Thymus (tissue), 11 donors: ENCODE measurements at regions not wholly inside any gene's neighbourhood (a gene's known extent, or its start where the extent isn't known, plus 50 kb on each side); places are given as distances from the start of the nearest gene placed in this dataset.

Experiments used
- DNase-seq, 9 donors: peaks; one replicate each; pipeline ENCODE4 v3.0.0-alpha.2; 2013; ENCODE audit warnings: low spot score in 9 of 9, low read depth in 6 of 9, missing footprints in 1 of 9
- H3K27ac ChIP-seq, 2 donors: one replicate each; pipeline ENCODE4 v1.5.1; 2013; ENCODE audit warnings: control low read depth in 1 of 2, low read depth in 1 of 2, low read length in 1 of 2, mild to moderate bottlenecking in 1 of 2, moderate library complexity in 1 of 2
- H3K27me3 ChIP-seq, 2 donors: one replicate each; pipeline ENCODE4 v1.5.1; 2013; ENCODE audit warnings: low read length in 1 of 2; ENCODE audit not compliant: control insufficient read depth in 2 of 2, insufficient read depth in 1 of 2
- H3K36me3 ChIP-seq, 2 donors: one replicate each; pipeline ENCODE4 v1.5.1; 2013; ENCODE audit warnings: low read length in 1 of 2, mild to moderate bottlenecking in 1 of 2, moderate library complexity in 1 of 2; ENCODE audit not compliant: control insufficient read depth in 2 of 2, insufficient read depth in 2 of 2
- H3K4me1 ChIP-seq, 2 donors: one replicate each; pipeline ENCODE4 v1.5.1; 2013; ENCODE audit warnings: low read length in 2 of 2; ENCODE audit not compliant: control insufficient read depth in 2 of 2, insufficient read depth in 2 of 2
- H3K4me3 ChIP-seq, 2 donors: one replicate each; pipeline ENCODE4 v1.5.1; 2013; ENCODE audit warnings: low read length in 2 of 2, control low read depth in 1 of 2, mild to moderate bottlenecking in 1 of 2
- H3K9me3 ChIP-seq, 2 donors: one replicate each; pipeline ENCODE4 v1.5.1; 2013; ENCODE audit warnings: low read length in 1 of 2, mild to moderate bottlenecking in 1 of 2; ENCODE audit not compliant: control insufficient read depth in 2 of 2, insufficient read depth in 1 of 2
- WGBS: extraction: QIAGEN DNeasy Blood & Tissue Kit; methylation state at CpG from one replicate; pipeline ENCODE4 v1.1.7; 2013; 5-methylcytosine and 5-hydroxymethylcytosine counted together
- donor health status: healthy.

- Histone ChIP-seq H3K4me3 (no peak overlapping the region), H3K9me3 (peaks cover 0 to 3% of the 10 kb centered on the region in 2 donors), H3K36me3 (no peaks in the 10 kb centered on the region), H3K27me3 (no peaks in the 10 kb centered on the region), H3K27ac (no peak overlapping the region), H3K4me1 (no peaks in the 10 kb centered on the region)
- 98% methylated on average over 4 of the region's 4 CpGs for WGBS
- no peak for DNase-seq
Observed at GRCh38 chrX:6644411-6644810, 109.5 kb upstream of the VCX3A start.

DNA sequence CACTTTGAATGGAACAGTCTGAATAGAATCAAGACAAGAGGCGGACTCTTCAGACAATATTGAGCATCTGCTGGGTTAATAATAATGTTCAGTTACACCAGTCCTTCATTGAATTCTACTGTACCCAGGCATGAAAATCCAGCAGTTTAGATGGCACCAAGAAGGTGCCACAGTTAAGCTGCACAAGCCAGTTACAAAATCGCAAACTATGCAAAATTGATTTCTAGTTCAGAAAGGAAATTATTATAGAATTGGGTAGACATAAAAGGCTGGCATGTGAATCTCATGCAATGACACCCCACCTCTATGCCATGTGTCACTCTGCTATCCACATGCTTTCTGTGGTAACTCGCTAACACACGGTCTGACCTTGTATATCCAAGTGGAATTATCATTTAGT is 105.8 kb upstream of the VCX3A start:
- Histone ChIP-seq H3K27me3 (no peaks in the 10 kb centered on the region), H3K4me3 (no peak overlapping the region), H3K27ac (no peak overlapping the region), H3K36me3 (no peaks in the 10 kb centered on the region), H3K4me1 (no peaks in the 10 kb centered on the region), H3K9me3 (peaks cover 0 to 3% of the 10 kb centered on the region in 2 donors)
- no peak for DNase-seq
- WGBS, result 99% methylated on average over 4 of the region's 4 CpGs

DNA sequence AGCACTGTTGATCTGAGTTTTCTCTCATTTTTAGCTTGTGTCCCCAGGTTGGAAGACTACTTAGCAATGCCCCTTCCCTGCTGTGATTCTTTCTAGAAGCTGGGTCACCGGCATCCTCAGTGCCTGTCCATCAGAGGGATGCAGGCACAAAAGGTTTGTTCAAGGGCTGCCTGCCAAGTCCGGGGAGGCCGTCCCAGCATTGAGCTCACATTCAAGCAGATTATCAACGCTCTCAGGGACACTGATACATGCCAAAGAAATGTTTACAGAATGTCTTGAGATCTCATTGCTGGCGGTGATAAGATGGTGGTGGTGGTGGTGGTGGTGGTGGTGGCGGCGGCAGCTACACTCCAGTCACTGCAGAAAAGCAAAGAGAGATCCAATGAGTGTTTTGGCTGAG is 79.6 kb upstream of the VCX3A start:
- no peaks in the 10 kb centered on the region for H3K36me3 ChIP-seq
- H3K27me3 ChIP-seq, result no peaks in the 10 kb centered on the region
- no peaks in the 10 kb centered on the region for H3K4me1 ChIP-seq
- H3K4me3 ChIP-seq, result no peak overlapping the region
- 81% methylated on average over 7 of the region's 7 CpGs for WGBS
- no peak overlapping the region for H3K27ac ChIP-seq
- DNase-seq, result no peak
- H3K9me3 ChIP-seq, result no peaks in the 10 kb centered on the region

GRCh38 chrX:6599230-6599860 is 64.4 kb upstream of the VCX3A start:
- no peaks in the 10 kb centered on the region for H3K4me1 ChIP-seq
- no peak overlapping the region for H3K4me3 ChIP-seq
- no peaks in the 10 kb centered on the region for H3K27me3 ChIP-seq
- 74% methylated on average over 4 of the region's 4 CpGs for WGBS
- no peaks in the 10 kb centered on the region for H3K36me3 ChIP-seq
- DNase-seq, result no peak
- H3K27ac ChIP-seq, result no peak overlapping the region
- no peaks in the 10 kb centered on the region for H3K9me3 ChIP-seq
